NCI-H2196 (cell line): ENCODE measurements at regions not wholly inside any gene's neighbourhood (a gene's known extent, or its start where the extent isn't known, plus 50 kb on each side); places are given as distances from the start of the nearest gene placed in this dataset.

Experiments
- DNase-seq: peaks from one replicate; lab custom pipeline; 2025; ENCODE audit not compliant: unreplicated experiment; lab: John Stamatoyannopoulos, UW

GRCh38 chr15:97545799-97546198, 414.7 kb upstream of the ARRDC4 start:
- DNase-seq = no peak

- no peak for DNase-seq
Measured at GRCh38 chr15:97547381-97547780, 413.1 kb upstream of the ARRDC4 start.

GRCh38 chr15:97561529-97561928, 399.0 kb upstream of the ARRDC4 start:
- DNase-seq = no peak

DNA sequence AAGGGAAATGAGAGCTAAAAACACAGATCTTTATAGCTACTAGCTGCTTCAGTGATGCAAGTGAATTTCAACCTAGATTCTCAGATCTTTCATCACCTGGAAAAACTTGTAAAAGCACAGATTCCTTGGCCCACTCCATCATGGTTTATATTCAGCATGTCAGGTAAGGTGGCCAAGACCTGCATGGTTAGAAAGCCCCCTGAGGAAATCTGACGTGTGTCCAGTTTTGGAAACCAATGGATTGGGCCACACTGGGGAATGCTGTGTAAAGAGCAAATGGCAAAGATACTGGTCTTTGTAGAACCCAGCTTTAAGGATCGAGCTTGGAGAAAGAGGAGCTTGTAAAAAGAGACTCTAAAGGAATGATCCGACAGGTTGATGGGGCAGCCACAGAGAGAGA, 397.0 kb upstream of the ARRDC4 start:
- DNase-seq = no peak

- no peak for DNase-seq
Measured at GRCh38 chr15:97566961-97567360, 393.5 kb upstream of the ARRDC4 start.

DNA sequence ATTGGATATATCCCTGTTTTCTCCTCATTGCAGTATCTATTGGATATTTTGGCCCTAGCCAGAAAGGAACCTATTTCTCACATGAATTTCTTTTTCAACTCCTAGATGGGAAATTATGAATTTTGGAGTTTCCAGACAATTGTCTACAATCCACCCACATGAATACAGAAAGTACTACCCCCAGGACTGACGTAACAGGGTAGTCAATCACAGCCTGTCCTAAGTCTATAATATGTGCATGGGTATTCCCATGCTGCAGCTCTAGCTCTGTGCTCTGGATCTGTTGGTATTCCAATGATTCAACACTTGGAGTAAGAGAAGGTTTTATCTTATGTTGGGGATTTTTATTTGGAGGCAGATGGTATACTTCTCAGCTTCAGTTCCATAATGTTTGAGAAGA, 393.1 kb upstream of the ARRDC4 start:
- no peak for DNase-seq

GRCh38 chr15:97576929-97577645, 383.4 kb upstream of the ARRDC4 start:
- no peak for DNase-seq

DNA sequence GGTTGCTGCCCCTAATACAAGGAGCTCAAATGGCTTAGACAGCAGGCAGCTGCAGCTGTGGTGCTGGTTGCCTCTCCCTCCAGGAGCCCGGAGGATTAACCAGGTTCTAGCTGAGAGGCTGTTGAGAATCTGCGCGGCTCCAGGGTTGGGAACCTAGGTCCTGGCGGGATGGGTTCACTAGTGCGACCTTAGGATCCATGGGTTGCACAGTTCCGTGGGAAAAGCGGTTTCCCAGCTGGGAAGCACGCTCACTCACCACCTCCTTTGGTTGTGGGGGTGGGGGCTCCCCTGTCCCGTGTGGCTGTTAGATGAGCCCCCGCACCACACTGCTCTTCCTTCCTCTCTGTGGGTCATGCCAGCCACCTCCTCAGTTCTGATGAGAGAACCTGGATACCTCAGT, 375.1 kb upstream of the ARRDC4 start:
- no peak for DNase-seq

GRCh38 chr15:97592778-97593177, 367.7 kb upstream of the ARRDC4 start:
- DNase-seq = no peak

GRCh38 chr15:97597801-97598200, 362.7 kb upstream of the ARRDC4 start:
- DNase-seq = no peak

GRCh38 chr15:97598353-97598798, 362.1 kb upstream of the ARRDC4 start:
- no peak for DNase-seq

GRCh38 chr15:97600190-97600589, 360.3 kb upstream of the ARRDC4 start:
- no peak for DNase-seq

GRCh38 chr15:97604677-97605076, 355.8 kb upstream of the ARRDC4 start:
- no peak for DNase-seq

GRCh38 chr15:97615114-97615513, 345.4 kb upstream of the ARRDC4 start:
- DNase-seq = no peak

GRCh38 chr15:97623091-97623661, 337.3 kb upstream of the ARRDC4 start:
- DNase-seq = no peak

- no peak for DNase-seq
Measured at GRCh38 chr15:97627634-97628033, 332.9 kb upstream of the ARRDC4 start.

DNA sequence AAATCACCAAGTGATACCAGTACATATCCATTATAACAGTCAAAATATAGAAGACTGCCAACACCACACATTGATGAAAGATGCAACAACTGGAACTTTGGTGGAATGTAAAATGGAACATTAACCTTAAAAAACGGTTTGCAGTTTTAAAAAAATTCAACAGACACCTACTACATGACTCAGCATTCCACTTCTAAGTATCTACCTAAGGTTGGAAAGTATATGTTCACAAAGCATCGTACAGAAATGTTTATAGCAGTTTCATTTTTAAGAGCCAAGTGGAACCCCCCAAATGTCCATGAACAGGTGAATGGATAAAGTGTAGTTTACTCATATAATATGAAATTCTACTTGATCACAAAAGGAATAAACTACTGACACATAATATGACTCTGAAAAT, 314.7 kb upstream of the ARRDC4 start:
- DNase-seq = no peak

- DNase-seq = no peak
Measured at GRCh38 chr15:97648728-97649127, 311.8 kb upstream of the ARRDC4 start.

DNA sequence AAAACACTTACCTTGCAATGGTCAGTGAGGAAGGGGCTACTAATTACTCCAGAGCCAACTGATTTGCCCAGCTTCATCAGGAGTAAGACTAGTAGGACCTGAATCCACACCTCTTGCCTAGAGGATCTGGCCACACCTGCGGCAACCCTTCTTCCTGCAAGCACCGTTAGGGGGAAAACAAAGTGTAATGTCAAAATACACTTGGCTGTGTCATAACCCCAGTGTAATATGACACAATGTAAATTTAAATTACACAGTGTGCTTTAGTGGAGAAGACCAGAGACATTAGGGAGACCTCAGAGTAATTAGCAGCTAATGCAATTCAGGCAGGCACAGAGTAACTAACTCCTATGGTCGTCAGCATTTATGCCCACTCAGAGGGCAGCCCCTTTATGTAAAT, 308.5 kb upstream of the ARRDC4 start:
- no peak for DNase-seq

DNA sequence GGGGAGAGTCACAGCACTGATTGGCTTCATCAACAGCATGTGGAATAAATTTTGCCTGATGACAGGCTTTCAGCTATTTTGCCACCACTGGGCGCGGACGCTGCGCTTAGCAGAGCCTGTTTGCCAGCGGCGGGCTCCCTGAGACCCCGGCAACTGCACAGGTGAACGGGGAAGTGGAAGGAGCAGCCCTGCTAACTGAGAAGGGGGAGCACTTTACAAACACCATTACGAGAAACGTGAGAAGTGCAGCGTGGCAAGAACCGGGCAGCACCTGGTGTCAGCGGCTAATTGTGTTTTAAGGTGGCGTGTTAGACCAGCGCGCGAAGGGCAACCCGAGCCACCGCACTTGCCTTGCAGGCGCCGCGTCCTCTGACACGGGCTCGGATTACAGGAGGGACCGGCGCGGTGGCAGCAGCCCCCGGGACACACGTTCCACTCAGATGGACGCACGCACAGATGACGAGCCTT, 307.8 kb upstream of the ARRDC4 start:
- DNase-seq = no peak

- no peak for DNase-seq
Measured at GRCh38 chr15:97653896-97654295, 306.6 kb upstream of the ARRDC4 start.

GRCh38 chr15:97654481-97655076, 305.9 kb upstream of the ARRDC4 start:
- DNase-seq = no peak
